ENCODE measurements at regions not wholly inside any gene's neighbourhood (a gene's known extent, or its start where the extent isn't known, plus 50 kb on each side); places are given as distances from the start of the nearest gene placed in this dataset.

- DNase-seq (ENCODE audit: low read depth) = no peak
- TF ChIP-seq CTCF (IDR thresholded peaks at IDR 0.05; ENCODE audit: insufficient read depth, low read depth, low read length, missing control alignments) = no peak
- H3K4me3 ChIP-seq (ENCODE audit: low read depth, low read length) = no peak overlapping the region
Measured at GRCh38 chr16:65867276-65867960, 499.1 kb upstream of the CDH5 start.

GRCh38 chr16:65863236-65863635, 503.3 kb upstream of the CDH5 start:
- TF ChIP-seq CTCF (IDR thresholded peaks at IDR 0.05; ENCODE audit: insufficient read depth, low read depth, low read length, missing control alignments) = no peak
- H3K4me3 ChIP-seq (ENCODE audit: low read depth, low read length) = no peak overlapping the region
- DNase-seq (ENCODE audit: low read depth) = no peak

- DNase-seq (ENCODE audit: low read depth) = no peak
- TF ChIP-seq CTCF (IDR thresholded peaks at IDR 0.05; ENCODE audit: insufficient read depth, low read depth, low read length, missing control alignments) = no peak
- H3K4me3 ChIP-seq (ENCODE audit: low read depth, low read length) = no peak overlapping the region
Measured at GRCh38 chr16:65861131-65861731, 505.3 kb upstream of the CDH5 start.

- DNase-seq (ENCODE audit: low read depth) = no peak
- no peak for TF ChIP-seq CTCF (IDR thresholded peaks at IDR 0.05; ENCODE audit: insufficient read depth, low read depth, low read length, missing control alignments)
Measured at GRCh38 chr16:65855171-65856145, 511.0 kb upstream of the CDH5 start.

GRCh38 chr16:65846210-65846602, 520.3 kb upstream of the CDH5 start:
- no peak overlapping the region for H3K4me3 ChIP-seq (ENCODE audit: low read depth, low read length)
- no peak for TF ChIP-seq CTCF (IDR thresholded peaks at IDR 0.05; ENCODE audit: insufficient read depth, low read depth, low read length, missing control alignments)
- no peak for DNase-seq (ENCODE audit: low read depth)

More at GRCh38 chr16:65855171-65856145, 511.0 kb upstream of the CDH5 start:
- no peak overlapping the region for H3K4me3 ChIP-seq (ENCODE audit: low read depth, low read length)

GRCh38 chr16:65845466-65846209, 520.9 kb upstream of the CDH5 start:
- DNase-seq (ENCODE audit: low read depth) = no peak
- TF ChIP-seq CTCF (IDR thresholded peaks at IDR 0.05; ENCODE audit: insufficient read depth, low read depth, low read length, missing control alignments) = no peak

More at GRCh38 chr16:65845466-65846209, 520.9 kb upstream of the CDH5 start:
- H3K4me3 ChIP-seq (ENCODE audit: low read depth, low read length) = no peak overlapping the region
